22Rv1 (cell line): ENCODE measurements at regions not wholly inside any gene's neighbourhood (a gene's known extent, or its start where the extent isn't known, plus 50 kb on each side); places are given as distances from the start of the nearest gene placed in this dataset.

ENCODE experiments used
- CTCF ChIP-seq: fragments of 450-650 bp; IDR thresholded peaks from 2 replicates; pipeline ENCODE4 v1.5.1; 2017; ENCODE audit warnings: mild to moderate bottlenecking
- ZFX ChIP-seq: fragments of 450-650 bp; IDR thresholded peaks from 2 replicates; pipeline ENCODE4 v1.6.1; 2017; ENCODE audit warnings: antibody characterized with exemption, borderline replicate concordance

DNA sequence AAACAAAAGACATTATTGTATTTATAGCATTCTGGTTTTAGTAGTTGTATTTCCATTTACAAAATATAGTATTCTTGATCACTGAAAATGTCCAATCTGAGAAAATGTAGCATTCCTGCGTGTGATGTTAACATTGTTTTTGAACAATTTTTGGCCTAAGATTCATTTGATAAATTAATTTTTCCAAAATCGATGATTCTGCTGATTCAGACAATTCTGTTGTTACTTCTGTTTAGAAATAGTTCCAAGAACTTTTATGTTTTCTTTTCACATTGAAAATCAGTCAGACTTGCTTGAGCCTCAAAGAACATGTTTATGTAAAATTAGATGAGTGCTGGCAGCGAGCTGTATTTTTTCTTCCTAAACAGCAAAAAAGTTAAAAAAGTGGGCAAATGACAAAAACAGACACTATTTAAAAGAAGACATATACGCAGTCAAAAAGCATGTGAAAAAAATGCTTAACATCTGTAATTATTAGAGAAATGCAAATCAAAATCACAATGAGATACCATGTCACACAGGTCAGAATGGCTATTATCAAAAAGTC is 804.5 kb upstream of the MIR17HG start:
- TF ChIP-seq CTCF: no peak
- TF ChIP-seq ZFX: no peak
